D721Med (cell line): ENCODE measurements at regions not wholly inside any gene's neighbourhood (a gene's known extent, or its start where the extent isn't known, plus 50 kb on each side); places are given as distances from the start of the nearest gene placed in this dataset.

Experiments used
- DNase-seq: peaks from one replicate; pipeline ENCODE4 v3.0.0; 2011; ENCODE audit warnings: low spot score; ENCODE audit not compliant: insufficient read length
- FAIRE-seq: peaks from 2 replicates; lab custom pipeline; 2011; peaks lifted over from hg19 to GRCh38; lab: Jason Lieb, UNC
- TF ChIP-seq, protein P1 (sequence below): IDR thresholded peaks from 2 replicates; pipeline ENCODE4 v1.5.1; 2012; ENCODE audit warnings: mild to moderate bottlenecking, control low read depth; ENCODE audit not compliant: insufficient read depth; ENCODE audit errors: missing control alignments

DNA sequence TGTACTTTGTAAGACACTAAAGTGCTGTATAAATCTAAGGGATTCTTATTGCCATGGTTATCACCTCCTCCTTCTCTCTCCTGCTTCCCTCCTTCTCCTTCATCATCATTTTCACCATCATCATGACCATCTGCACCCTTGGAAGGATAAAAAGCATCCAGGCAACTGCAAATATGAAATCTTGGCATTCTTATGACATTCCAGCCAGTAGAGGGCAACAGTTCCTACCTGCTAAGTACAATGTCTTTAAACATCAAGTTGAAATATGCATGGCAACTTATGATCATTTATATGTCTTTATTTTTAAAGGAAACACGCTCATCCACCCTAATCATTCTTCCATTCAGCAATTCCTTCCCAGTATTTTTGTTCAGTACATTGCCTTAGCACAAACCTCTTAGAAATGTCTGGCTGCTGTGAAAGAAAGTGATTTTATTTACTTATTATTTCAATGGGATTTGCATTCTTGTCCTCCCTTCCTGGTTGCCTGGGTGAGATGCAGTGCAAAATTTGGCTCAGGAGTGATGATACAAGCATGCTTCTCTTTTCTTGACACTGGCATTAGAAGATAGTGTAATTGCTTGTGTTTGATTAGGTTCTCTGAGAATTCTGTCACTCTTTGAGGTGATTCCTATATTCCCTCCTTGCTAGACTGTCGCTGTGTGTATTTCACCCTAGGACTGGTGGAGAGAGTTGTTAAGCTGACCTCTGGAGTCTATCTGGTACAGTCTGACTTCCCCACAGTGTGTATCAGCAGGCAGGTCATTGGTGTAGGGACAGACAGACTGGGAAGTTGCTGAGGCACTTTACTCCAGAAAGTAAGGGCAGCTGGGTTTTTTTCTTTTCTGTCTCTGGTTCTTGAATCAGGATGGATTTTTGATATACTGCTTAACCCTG is 188.5 kb upstream of the BMPER start:
- FAIRE-seq: no peak
- no peak for DNase-seq
- TF ChIP-seq, protein P1, sequence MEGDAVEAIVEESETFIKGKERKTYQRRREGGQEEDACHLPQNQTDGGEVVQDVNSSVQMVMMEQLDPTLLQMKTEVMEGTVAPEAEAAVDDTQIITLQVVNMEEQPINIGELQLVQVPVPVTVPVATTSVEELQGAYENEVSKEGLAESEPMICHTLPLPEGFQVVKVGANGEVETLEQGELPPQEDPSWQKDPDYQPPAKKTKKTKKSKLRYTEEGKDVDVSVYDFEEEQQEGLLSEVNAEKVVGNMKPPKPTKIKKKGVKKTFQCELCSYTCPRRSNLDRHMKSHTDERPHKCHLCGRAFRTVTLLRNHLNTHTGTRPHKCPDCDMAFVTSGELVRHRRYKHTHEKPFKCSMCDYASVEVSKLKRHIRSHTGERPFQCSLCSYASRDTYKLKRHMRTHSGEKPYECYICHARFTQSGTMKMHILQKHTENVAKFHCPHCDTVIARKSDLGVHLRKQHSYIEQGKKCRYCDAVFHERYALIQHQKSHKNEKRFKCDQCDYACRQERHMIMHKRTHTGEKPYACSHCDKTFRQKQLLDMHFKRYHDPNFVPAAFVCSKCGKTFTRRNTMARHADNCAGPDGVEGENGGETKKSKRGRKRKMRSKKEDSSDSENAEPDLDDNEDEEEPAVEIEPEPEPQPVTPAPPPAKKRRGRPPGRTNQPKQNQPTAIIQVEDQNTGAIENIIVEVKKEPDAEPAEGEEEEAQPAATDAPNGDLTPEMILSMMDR: peak; percentile 77

DNA sequence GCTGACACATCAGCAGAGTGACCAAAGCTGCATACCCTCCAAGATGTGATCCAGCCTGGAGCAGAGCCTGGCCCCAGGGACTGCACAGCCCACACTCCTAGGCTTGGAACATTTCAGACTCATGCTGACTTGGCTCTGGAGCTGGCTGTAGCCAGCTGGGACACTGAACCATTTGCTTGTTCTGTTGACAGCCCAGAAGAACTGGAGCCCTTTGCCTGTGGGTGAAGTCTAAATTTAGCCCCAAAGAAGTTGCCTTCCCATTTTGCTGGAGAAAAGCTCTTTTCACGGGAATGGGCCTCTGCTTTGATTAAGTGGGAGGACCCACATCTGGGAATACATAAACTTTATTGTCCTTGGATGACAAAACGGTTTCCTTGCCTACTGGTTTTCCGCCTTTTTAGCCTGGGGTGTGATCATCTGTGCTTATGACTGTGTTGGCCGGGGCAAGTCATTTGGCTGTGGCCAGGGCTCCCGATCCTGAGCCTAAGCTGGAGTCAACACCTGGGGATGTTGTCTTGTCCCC is 186.2 kb upstream of the BMPER start:
- FAIRE-seq (no peak), DNase-seq (no peak)
- TF ChIP-seq, protein P1: no peak

- FAIRE-seq: no peak
Observed at GRCh38 chr7:33720139-33720538, 185.2 kb upstream of the BMPER start.

DNA sequence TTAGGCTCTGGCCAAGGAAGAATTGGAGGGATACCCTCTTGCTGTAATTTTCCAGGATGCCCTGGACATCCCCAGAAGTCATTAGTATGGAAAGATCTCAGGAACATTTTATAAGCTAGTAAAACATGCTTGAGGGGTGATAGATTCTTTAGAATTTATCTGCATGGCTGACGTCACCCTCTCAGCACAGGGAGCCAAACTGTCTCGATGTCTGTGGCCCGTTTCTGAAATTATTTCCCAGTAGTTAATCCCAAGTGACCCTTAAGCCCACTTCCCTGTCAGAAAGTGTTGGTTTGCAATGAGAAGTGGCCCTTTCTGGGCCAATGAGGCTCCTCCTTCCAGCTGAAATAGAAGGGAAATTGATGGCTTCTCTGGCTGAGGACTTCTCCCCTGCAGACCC is 184.5 kb upstream of the BMPER start:
- TF ChIP-seq, protein P1: no peak
- no peak for FAIRE-seq
- no peak for DNase-seq

More at GRCh38 chr7:33720139-33720538, 185.2 kb upstream of the BMPER start:
- TF ChIP-seq, protein P1: no peak
- DNase-seq: no peak

GRCh38 chr7:33721895-33722294 is 183.4 kb upstream of the BMPER start:
- DNase-seq (no peak), FAIRE-seq (no peak)
- TF ChIP-seq, protein P1: no peak

GRCh38 chr7:33722383-33723101 is 182.8 kb upstream of the BMPER start:
- TF ChIP-seq, protein P1: no peak
- FAIRE-seq (no peak), DNase-seq (no peak)
